HG03354 (cell line): ENCODE measurements at regions not wholly inside any gene's neighbourhood (a gene's known extent, or its start where the extent isn't known, plus 50 kb on each side); places are given as distances from the start of the nearest gene placed in this dataset.

ENCODE experiments used
- ATAC-seq: cut with Tn5 transposase; IDR thresholded peaks from one replicate; pipeline ENCODE4 v1.9.1; 2021; ENCODE audit warnings: mild to moderate bottlenecking; ENCODE audit not compliant: unreplicated experiment, poor library complexity, severe bottlenecking

DNA sequence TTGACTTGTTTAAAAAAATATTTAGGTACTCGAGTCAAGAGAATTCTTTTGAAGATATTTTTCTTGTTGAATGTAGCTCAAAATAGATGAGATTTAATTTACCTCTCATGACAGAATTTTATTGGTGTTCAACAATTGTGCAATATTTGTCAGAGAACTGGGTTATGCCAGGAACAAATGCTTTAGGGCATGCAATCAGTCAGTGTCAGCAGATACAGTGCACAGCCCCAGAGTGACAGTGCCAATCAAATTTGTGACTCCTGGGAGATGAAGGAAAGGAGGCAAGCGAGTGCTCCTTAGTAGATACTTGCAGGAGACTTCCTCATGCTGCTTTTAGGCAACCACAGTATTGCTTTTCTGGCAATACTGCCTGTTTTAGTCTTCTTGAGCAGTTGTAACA lies 81.2 kb upstream of the DSEL start:
- no peak for ATAC-seq

DNA sequence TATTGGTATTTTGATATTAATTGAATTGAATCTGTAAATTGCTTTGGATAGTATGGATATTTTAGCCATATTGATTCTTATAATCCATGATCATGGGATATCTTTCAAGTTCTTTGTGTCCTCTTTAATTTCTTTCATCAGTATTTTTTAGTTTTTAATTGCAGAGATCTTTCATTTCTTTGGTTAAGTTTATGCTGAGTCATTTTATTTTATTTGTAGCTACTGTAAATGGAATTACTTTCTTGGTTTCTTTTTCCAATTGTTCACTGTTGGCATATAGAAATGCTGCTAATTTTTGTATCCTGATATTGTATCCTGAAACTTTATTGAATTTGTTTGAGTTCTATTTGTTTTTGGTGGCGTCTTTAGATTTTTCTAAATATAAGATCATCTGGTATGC lies 79.5 kb upstream of the DSEL start:
- ATAC-seq, result no peak

DNA sequence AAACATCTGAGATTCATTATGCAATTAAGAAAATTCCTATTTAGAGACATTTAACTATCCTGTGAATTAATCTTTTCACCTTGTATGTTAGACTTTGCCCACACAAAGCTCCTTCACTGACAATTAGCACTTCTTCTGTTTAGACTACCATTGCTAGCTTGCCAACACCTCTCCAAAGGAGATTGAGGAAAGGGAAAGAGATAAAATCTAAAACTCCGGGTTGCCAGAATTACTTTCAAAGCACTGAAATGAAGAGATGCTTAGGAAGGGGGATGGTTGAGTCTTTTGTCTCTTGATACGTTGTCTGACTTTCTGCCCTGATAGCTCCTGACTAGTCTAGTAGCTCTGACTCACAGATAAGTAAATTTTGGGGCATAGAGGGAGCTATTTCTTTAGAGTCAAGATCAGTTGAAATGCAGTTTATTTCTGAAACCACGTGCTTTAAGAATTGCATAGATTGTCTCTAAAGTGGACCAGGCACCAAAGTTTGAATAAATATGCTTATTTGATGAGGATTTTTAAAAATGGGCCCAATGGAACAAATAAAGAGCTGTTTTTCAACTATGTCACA lies 74.1 kb upstream of the DSEL start:
- no peak for ATAC-seq

DNA sequence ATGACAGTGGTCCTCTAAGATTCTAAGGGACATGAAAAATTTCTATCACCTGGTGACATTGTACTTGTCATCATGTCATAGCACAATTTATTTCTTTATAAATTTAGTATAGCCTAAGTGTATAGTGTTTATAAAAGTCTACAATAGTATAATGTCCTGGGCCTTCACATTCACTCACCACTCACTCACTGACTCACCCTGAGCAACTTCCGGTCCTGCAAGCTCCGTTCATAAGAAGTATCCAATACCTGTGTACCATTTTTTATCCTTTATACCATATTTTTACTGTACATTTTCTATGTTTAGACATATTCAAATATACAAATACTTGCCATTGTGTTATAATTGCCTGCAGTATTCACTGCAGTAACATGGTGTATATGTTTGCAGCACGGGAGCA lies 72.8 kb upstream of the DSEL start:
- ATAC-seq, result no peak

DNA sequence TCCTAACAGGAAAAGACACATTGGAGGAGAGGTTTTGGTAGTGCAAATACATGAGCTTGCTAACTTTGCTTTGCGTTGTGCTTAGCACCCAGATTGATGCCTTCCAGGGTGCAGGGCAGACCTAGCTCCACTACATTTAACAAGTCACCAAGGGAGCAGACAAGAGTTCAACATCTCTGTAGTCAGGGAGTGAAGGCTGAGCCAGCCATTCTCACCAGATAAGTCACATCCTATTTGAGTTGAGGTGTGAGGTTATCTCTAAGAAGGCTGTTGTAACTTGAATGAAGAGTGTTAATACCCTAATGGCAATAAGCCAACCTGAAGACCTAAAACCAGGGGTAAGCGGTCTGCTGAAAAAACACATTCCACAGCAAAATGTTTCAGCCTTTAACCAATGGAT lies 69.6 kb upstream of the DSEL start:
- ATAC-seq, result no peak

DNA sequence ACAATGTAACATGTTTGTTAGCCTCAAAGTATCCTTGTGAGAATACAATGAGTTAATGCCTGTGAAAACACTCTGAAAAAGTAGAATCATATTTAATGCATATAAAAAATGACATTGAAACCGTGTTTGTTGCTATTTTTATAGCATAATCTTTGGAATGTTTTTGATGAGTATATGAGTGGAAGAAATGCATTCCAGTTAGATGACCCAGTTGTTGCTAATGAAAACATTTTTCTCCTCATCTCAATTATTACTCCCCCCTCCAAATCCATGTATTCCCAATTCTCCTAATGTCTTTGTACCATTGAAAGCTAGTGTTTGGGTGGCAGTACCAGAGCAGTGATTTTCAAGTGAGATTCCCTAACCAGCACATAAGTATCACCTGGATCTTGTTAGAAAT lies 67.1 kb upstream of the DSEL start:
- no peak for ATAC-seq

DNA sequence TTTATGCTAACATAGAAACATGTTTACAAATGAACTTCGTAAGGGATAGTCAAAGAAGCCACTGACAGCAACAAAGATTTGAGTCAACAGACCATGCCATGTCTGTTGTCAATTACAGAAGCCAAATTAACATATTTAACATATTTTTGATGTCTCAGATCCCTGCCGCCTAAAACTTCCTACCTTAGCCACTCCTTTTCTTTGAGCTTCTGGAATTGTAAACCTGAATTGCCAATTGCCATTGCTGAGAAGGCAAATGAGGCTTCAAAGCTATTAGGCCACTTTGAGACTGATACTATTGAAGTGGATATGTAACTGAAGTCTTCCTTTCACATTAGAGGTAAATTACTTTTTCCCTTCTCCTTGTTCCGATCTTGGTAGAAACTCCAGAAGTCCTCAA lies 66.0 kb upstream of the DSEL start:
- ATAC-seq, result no peak

DNA sequence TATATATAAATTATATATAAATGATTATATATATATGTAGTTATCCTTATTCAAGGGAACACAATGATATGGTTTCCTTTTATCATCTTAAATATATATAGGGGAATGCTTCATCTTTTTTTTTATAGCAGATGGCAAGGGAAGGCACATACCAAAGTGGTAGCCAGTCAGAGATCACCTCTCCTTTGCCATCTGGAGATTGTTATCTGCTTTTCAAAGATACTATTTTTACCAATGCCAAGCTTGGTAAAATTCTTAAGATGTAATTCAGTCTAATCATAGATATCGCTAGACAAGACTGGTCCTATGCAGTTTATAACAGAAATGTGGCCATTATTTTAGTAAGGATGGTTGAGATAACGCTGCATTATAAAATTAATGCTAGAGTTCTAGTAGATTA lies 64.7 kb upstream of the DSEL start:
- ATAC-seq, result no peak

DNA sequence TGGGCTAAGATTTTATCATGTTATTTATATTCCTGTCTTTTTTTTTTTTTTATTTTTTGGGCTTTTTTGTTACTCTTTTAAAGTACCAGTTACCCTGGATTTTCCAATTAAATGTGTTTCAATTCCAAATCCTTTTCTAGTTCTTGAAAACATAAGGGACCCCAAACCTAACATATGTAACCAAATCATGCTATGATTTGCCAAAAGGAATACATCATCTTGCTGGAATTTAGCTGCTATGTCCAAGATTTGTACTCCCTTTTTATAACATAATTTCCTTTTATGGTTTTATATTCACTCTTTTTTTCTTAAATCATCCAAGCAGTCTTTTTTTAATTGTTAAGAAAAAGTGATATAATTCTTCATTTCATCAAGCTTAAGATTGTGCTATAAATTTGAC lies 60.9 kb upstream of the DSEL start:
- no peak for ATAC-seq

DNA sequence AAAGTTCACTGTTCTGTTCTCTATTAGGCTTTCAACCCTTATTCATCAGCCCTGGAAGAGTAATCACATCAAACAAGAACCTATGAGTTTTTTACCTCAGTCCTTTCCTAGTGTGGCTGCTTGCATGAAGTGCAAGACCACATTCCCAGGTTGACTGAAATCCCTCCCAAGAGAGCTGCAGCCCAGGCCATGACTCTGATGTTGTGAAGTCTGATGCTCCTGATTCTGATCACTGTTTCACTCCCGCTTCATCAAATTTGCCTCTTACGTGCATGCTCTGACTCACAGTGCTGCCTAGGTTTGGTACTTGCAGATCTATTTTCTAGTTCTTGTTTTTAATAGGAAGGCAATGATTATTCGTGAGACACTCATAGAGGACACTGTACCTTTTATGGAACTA lies 58.2 kb upstream of the DSEL start:
- no peak for ATAC-seq

DNA sequence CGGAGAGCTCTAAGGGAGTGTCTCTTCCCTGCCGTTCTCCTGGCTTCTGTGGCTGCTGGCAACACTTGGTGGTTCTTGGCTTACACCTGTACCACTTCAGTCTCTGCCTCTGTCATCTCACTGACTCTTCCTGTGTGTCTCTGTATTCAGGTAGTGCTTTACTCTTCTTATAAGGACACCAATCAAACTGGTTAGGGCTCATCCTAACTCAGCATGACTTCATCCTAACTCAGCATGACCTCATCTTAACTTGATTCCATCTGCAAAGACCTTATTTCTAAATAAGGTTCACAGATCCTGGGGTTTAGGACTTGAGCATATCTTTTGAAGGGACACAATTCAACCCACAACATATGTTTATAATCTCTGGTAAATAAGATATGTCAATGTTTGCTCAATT lies 51.6 kb upstream of the DSEL start:
- no peak for ATAC-seq
